Adrenal gland (tissue), 5 donors: ENCODE measurements at regions not wholly inside any gene's neighbourhood (a gene's known extent, or its start where the extent isn't known, plus 50 kb on each side); places are given as distances from the start of the nearest gene placed in this dataset.

Experiments
- POLR2A ChIP-seq, 2 donors: fragments of 450-650 bp; IDR thresholded peaks; one replicate each; pipeline ENCODE4 v1.6.1; 2017; ENCODE audit warnings: antibody characterized with exemption in 2 of 2, mild to moderate bottlenecking in 2 of 2, moderate library complexity in 1 of 2
- TF ChIP-seq, protein P1 (sequence below), 6 experiments: fragments of 450-650 bp in 4 of 6; fragments of 200-600 bp in 2 of 6; sonication (generic) in 1 of 6; IDR thresholded peaks; 1 replicate in 5 of 6; 2 replicates in 1 of 6; pipeline versions ENCODE4 v1.5.1 to v1.8.0; 2016 to 2021; ENCODE audit warnings: antibody characterized with exemption in 6 of 6, mild to moderate bottlenecking in 2 of 6, moderate library complexity in 1 of 6
- donor health status: DM: no; HTN: no; CAD: no.

DNA sequence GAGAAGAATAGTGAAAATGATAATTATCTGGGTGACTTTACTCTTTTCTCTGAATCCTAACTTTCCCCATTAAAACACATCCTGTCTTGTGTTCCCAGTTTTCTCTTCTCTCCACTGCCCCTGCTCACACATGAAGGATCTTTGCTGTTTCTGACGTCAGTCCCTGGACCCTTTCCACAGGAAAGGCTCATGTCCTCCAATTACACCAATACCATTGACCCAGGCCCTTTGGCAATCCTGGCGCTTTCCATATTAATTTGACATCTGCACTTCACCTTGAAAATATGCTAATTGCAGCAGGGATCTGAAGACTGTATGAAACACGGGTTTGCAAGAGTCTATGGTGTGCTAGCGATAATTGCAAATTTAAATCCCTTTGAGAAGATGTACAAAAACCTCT lies 170.2 kb upstream of the GOT2 start:
- TF ChIP-seq, protein P1, sequence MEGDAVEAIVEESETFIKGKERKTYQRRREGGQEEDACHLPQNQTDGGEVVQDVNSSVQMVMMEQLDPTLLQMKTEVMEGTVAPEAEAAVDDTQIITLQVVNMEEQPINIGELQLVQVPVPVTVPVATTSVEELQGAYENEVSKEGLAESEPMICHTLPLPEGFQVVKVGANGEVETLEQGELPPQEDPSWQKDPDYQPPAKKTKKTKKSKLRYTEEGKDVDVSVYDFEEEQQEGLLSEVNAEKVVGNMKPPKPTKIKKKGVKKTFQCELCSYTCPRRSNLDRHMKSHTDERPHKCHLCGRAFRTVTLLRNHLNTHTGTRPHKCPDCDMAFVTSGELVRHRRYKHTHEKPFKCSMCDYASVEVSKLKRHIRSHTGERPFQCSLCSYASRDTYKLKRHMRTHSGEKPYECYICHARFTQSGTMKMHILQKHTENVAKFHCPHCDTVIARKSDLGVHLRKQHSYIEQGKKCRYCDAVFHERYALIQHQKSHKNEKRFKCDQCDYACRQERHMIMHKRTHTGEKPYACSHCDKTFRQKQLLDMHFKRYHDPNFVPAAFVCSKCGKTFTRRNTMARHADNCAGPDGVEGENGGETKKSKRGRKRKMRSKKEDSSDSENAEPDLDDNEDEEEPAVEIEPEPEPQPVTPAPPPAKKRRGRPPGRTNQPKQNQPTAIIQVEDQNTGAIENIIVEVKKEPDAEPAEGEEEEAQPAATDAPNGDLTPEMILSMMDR (IDR thresholded peaks at IDR 0.05) = no peak
- no peak for TF ChIP-seq POLR2A (IDR thresholded peaks at IDR 0.05)
